ENCODE measurements at regions not wholly inside any gene's neighbourhood (a gene's known extent, or its start where the extent isn't known, plus 50 kb on each side); places are given as distances from the start of the nearest gene placed in this dataset.

GRCh38 chr1:168476588-168477385 lies 67.0 kb downstream of the XCL2 start:
- 67% methylated on average over 5 of the region's 7 CpGs for WGBS (ENCODE audit: insufficient coverage)

DNA sequence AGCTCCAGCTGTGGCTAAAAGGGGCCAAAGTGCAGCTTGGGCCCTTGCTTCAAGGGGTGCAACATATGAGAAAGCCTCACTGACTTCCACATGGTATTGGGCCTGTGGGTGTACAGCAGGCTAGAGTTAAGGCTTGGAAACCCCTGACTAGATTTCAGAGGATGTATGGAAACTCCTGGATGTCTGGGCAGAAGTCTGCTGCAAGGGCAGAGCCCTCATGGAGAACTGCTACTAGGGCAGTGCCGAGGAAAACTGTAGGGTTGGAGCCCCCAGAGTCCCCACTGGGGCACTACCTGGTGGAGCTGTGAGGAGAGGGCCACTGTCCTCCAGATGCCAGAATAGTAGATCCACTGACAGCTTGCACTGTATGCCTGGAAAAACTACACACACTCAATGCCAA lies 69.5 kb downstream of the XCL2 start:
- WGBS (ENCODE audit: insufficient coverage), result 100% methylated on average over 1 of the region's 1 CpG

More at GRCh38 chr1:168476588-168477385, 67.0 kb downstream of the XCL2 start:
- Histone ChIP-seq H3K4me3 (ENCODE audit: low read depth, low read length) (no peak overlapping the region), H3K4me1 (ENCODE audit: control insufficient read depth, insufficient read depth, low read length) (no peaks in the 10 kb centered on the region), H3K36me3 (ENCODE audit: control insufficient read depth, insufficient read depth, low read length) (no peaks in the 10 kb centered on the region), H3K27ac (ENCODE audit: low read depth, low read length) (no peak overlapping the region), H3K9me3 (ENCODE audit: control insufficient read depth, insufficient read depth, low read length) (no peaks in the 10 kb centered on the region), H3K27me3 (ENCODE audit: control insufficient read depth, insufficient read depth, low read length) (no peaks in the 10 kb centered on the region)
- DNase-seq (ENCODE audit: low read depth in 4 of 6, low spot score in 6 of 6), result no peak

DNA sequence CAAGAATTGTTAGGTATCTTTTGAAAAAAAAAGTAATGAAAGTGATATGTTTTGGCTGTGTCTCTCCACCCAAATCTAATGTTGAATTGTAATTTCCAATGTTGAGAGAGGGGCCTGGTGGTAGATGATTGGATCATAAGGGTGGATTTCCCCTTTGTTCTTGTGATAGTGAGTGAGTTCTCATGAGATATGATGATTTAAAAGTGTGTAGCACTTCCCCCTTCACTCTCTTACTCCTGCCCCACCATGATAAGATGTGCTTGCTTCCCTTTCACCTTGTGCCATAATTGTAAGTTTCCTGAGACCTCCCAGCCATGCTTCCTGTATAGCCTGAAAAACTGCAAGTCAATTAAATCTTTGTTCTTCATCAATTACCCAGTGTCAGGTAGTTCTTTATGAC lies 70.7 kb downstream of the XCL2 start:
- Histone ChIP-seq H3K27me3 (ENCODE audit: control insufficient read depth, insufficient read depth, low read length) (no peaks in the 10 kb centered on the region), H3K27ac (ENCODE audit: low read depth, low read length) (no peak overlapping the region), H3K9me3 (ENCODE audit: control insufficient read depth, insufficient read depth, low read length) (no peaks in the 10 kb centered on the region), H3K4me3 (ENCODE audit: low read depth, low read length) (no peak overlapping the region), H3K4me1 (ENCODE audit: control insufficient read depth, insufficient read depth, low read length) (no peaks in the 10 kb centered on the region), H3K36me3 (ENCODE audit: control insufficient read depth, insufficient read depth, low read length) (no peaks in the 10 kb centered on the region)
- no peak for DNase-seq (ENCODE audit: low read depth in 4 of 6, low spot score in 6 of 6)

More for the DNA sequence above, 69.5 kb downstream of the XCL2 start:
- H3K27ac ChIP-seq (ENCODE audit: low read depth, low read length), result no peak overlapping the region
- H3K4me1 ChIP-seq (ENCODE audit: control insufficient read depth, insufficient read depth, low read length), result no peaks in the 10 kb centered on the region
- no peak for DNase-seq (ENCODE audit: low read depth in 4 of 6, low spot score in 6 of 6)
- H3K36me3 ChIP-seq (ENCODE audit: control insufficient read depth, insufficient read depth, low read length), result no peaks in the 10 kb centered on the region
- no peaks in the 10 kb centered on the region for H3K27me3 ChIP-seq (ENCODE audit: control insufficient read depth, insufficient read depth, low read length)
- H3K9me3 ChIP-seq (ENCODE audit: control insufficient read depth, insufficient read depth, low read length), result no peaks in the 10 kb centered on the region
- no peak overlapping the region for H3K4me3 ChIP-seq (ENCODE audit: low read depth, low read length)

DNA sequence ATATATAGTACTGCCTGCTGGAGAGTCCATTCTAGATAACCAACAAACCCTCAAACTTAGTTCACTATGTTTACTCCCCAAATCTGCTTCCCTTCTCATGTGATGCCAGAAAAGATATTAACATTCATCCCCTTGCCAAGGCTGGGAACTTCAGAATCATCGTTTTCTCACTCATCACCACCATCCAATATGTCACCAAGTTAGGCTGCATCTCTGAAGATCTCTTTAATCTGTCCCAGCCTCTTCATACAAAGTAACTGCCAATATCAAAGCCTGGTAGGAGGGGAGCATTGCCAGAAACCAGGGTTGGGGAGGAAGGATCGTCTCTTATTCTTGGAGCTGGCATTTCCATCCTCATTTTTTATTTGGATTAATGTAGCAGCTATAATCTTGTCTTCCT lies 71.6 kb downstream of the XCL2 start:
- no peaks in the 10 kb centered on the region for H3K4me1 ChIP-seq (ENCODE audit: control insufficient read depth, insufficient read depth, low read length)
- whole genome bisulfite sequencing (ENCODE audit: insufficient coverage), result 100% methylated on average over 1 of the region's 2 CpGs
- DNase-seq (ENCODE audit: low read depth in 4 of 6, low spot score in 6 of 6), result peak in 2 of 6 donors; percentile 21 to 55
- H3K9me3 ChIP-seq (ENCODE audit: control insufficient read depth, insufficient read depth, low read length), result no peaks in the 10 kb centered on the region
- no peaks in the 10 kb centered on the region for H3K36me3 ChIP-seq (ENCODE audit: control insufficient read depth, insufficient read depth, low read length)
- no peak overlapping the region for H3K4me3 ChIP-seq (ENCODE audit: low read depth, low read length)
- H3K27ac ChIP-seq (ENCODE audit: low read depth, low read length), result no peak overlapping the region
- H3K27me3 ChIP-seq (ENCODE audit: control insufficient read depth, insufficient read depth, low read length), result no peaks in the 10 kb centered on the region

DNA sequence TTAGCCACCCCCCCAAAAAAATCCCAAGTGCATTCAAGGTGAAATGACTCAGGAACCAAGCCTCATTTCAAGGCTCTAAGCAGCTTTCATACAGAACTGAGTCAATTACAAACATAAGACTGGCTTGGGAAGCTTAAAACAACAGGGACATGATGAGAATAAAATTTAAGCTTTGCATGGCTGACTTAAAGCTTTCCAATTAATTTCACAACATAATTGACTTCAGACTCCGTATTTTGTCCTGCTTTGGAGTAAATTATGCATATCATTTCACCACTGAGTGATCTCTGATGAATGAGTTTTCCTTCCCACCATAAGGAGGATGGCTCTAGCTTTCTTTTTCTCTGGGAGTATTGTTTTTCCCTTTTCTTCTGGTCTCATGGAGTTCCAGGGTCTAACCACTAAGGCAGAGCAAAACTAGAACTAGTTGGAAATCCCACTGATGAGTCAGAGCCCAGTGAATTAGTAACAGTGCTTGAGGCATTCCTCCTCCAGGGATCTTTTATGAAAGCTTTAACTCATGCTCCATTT lies 72.8 kb downstream of the XCL2 start:
- Histone ChIP-seq H3K27me3 (ENCODE audit: control insufficient read depth, insufficient read depth, low read length) (no peaks in the 10 kb centered on the region), H3K4me1 (ENCODE audit: control insufficient read depth, insufficient read depth, low read length) (no peaks in the 10 kb centered on the region), H3K36me3 (ENCODE audit: control insufficient read depth, insufficient read depth, low read length) (no peaks in the 10 kb centered on the region), H3K27ac (ENCODE audit: low read depth, low read length) (no peak overlapping the region), H3K4me3 (ENCODE audit: low read depth, low read length) (no peak overlapping the region), H3K9me3 (ENCODE audit: control insufficient read depth, insufficient read depth, low read length) (no peaks in the 10 kb centered on the region)
- DNase-seq (ENCODE audit: low read depth in 4 of 6, low spot score in 6 of 6), result peak in 1 of 6 donors; percentile 82
- WGBS (ENCODE audit: insufficient coverage), result no CpG with 5 or more reads among the region's 1 CpG

DNA sequence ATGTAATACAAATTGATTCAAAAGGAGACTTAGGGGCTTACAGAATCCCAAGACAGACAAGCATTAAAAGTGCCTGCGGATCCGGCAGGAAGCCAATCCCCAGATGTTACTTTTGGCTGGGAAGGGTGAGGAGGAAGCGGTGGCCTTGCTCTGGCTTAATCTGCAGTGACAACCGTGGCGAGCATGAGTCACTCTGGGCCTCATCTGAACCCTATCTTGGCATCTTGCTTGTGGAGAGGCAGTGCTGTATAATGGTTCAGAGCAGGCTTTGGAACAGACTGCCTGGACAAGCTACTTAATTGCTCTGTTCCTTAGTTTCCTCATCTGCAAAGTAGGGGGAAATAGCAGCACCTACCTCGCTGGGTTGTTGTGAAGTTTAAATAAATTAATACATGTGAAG lies 74.1 kb downstream of the XCL2 start:
- no peaks in the 10 kb centered on the region for H3K9me3 ChIP-seq (ENCODE audit: control insufficient read depth, insufficient read depth, low read length)
- H3K4me3 ChIP-seq (ENCODE audit: low read depth, low read length), result no peak overlapping the region
- 35% methylated on average over 5 of the region's 6 CpGs for WGBS (ENCODE audit: insufficient coverage)
- no peaks in the 10 kb centered on the region for H3K36me3 ChIP-seq (ENCODE audit: control insufficient read depth, insufficient read depth, low read length)
- no peak for DNase-seq (ENCODE audit: low read depth in 4 of 6, low spot score in 6 of 6)
- no peaks in the 10 kb centered on the region for H3K4me1 ChIP-seq (ENCODE audit: control insufficient read depth, insufficient read depth, low read length)
- H3K27me3 ChIP-seq (ENCODE audit: control insufficient read depth, insufficient read depth, low read length), result no peaks in the 10 kb centered on the region
- H3K27ac ChIP-seq (ENCODE audit: low read depth, low read length), result no peak overlapping the region

- no peaks in the 10 kb centered on the region for H3K36me3 ChIP-seq (ENCODE audit: control insufficient read depth, insufficient read depth, low read length)
- no peaks in the 10 kb centered on the region for H3K9me3 ChIP-seq (ENCODE audit: control insufficient read depth, insufficient read depth, low read length)
- H3K27me3 ChIP-seq (ENCODE audit: control insufficient read depth, insufficient read depth, low read length), result no peaks in the 10 kb centered on the region
- H3K4me1 ChIP-seq (ENCODE audit: control insufficient read depth, insufficient read depth, low read length), result no peaks in the 10 kb centered on the region
- no peak for DNase-seq (ENCODE audit: low read depth in 4 of 6, low spot score in 6 of 6)
- H3K27ac ChIP-seq (ENCODE audit: low read depth, low read length), result no peak overlapping the region
- no peak overlapping the region for H3K4me3 ChIP-seq (ENCODE audit: low read depth, low read length)
Observed at GRCh38 chr1:168468822-168469221, 75.0 kb downstream of the XCL2 start.

GRCh38 chr1:168468042-168468809 lies 75.6 kb downstream of the XCL2 start:
- Histone ChIP-seq H3K27ac (ENCODE audit: low read depth, low read length) (no peak overlapping the region), H3K27me3 (ENCODE audit: control insufficient read depth, insufficient read depth, low read length) (no peaks in the 10 kb centered on the region), H3K4me1 (ENCODE audit: control insufficient read depth, insufficient read depth, low read length) (no peaks in the 10 kb centered on the region), H3K9me3 (ENCODE audit: control insufficient read depth, insufficient read depth, low read length) (no peaks in the 10 kb centered on the region), H3K4me3 (ENCODE audit: low read depth, low read length) (no peak overlapping the region), H3K36me3 (ENCODE audit: control insufficient read depth, insufficient read depth, low read length) (no peaks in the 10 kb centered on the region)
- 100% methylated on average over 2 of the region's 5 CpGs for whole genome bisulfite sequencing (ENCODE audit: insufficient coverage)
- no peak for DNase-seq (ENCODE audit: low read depth in 4 of 6, low spot score in 6 of 6)

- WGBS (ENCODE audit: insufficient coverage), result 90% methylated on average over 2 of the region's 3 CpGs
- Histone ChIP-seq H3K27ac (ENCODE audit: low read depth, low read length) (no peak overlapping the region), H3K27me3 (ENCODE audit: control insufficient read depth, insufficient read depth, low read length) (no peaks in the 10 kb centered on the region), H3K9me3 (ENCODE audit: control insufficient read depth, insufficient read depth, low read length) (no peaks in the 10 kb centered on the region), H3K4me1 (ENCODE audit: control insufficient read depth, insufficient read depth, low read length) (no peaks in the 10 kb centered on the region), H3K36me3 (ENCODE audit: control insufficient read depth, insufficient read depth, low read length) (no peaks in the 10 kb centered on the region), H3K4me3 (ENCODE audit: low read depth, low read length) (no peak overlapping the region)
- DNase-seq (ENCODE audit: low read depth in 4 of 6, low spot score in 6 of 6), result no peak
Observed at GRCh38 chr1:168467452-168467851, 76.3 kb downstream of the XCL2 start.

- 100% methylated on average over 1 of the region's 1 CpG for WGBS (ENCODE audit: insufficient coverage)
- H3K36me3 ChIP-seq (ENCODE audit: control insufficient read depth, insufficient read depth, low read length), result no peaks in the 10 kb centered on the region
- no peaks in the 10 kb centered on the region for H3K27me3 ChIP-seq (ENCODE audit: control insufficient read depth, insufficient read depth, low read length)
- DNase-seq (ENCODE audit: low read depth in 4 of 6, low spot score in 6 of 6), result no peak
- no peak overlapping the region for H3K27ac ChIP-seq (ENCODE audit: low read depth, low read length)
- H3K9me3 ChIP-seq (ENCODE audit: control insufficient read depth, insufficient read depth, low read length), result no peaks in the 10 kb centered on the region
- H3K4me3 ChIP-seq (ENCODE audit: low read depth, low read length), result no peak overlapping the region
- H3K4me1 ChIP-seq (ENCODE audit: control insufficient read depth, insufficient read depth, low read length), result no peaks in the 10 kb centered on the region
Observed at GRCh38 chr1:168466714-168467131, 77.1 kb downstream of the XCL2 start.
